NCI-H2171 (cell line): ENCODE measurements at regions not wholly inside any gene's neighbourhood (a gene's known extent, or its start where the extent isn't known, plus 50 kb on each side); places are given as distances from the start of the nearest gene placed in this dataset.
"Not testable (repeated sequence)": the region's sequence is repeated elsewhere in the genome, so short reads cannot be mapped to it uniquely, and the experiment has no call there.

Experiments
- DNase-seq: peaks from one replicate; lab custom pipeline; 2025; lab: John Stamatoyannopoulos, UW

DNA sequence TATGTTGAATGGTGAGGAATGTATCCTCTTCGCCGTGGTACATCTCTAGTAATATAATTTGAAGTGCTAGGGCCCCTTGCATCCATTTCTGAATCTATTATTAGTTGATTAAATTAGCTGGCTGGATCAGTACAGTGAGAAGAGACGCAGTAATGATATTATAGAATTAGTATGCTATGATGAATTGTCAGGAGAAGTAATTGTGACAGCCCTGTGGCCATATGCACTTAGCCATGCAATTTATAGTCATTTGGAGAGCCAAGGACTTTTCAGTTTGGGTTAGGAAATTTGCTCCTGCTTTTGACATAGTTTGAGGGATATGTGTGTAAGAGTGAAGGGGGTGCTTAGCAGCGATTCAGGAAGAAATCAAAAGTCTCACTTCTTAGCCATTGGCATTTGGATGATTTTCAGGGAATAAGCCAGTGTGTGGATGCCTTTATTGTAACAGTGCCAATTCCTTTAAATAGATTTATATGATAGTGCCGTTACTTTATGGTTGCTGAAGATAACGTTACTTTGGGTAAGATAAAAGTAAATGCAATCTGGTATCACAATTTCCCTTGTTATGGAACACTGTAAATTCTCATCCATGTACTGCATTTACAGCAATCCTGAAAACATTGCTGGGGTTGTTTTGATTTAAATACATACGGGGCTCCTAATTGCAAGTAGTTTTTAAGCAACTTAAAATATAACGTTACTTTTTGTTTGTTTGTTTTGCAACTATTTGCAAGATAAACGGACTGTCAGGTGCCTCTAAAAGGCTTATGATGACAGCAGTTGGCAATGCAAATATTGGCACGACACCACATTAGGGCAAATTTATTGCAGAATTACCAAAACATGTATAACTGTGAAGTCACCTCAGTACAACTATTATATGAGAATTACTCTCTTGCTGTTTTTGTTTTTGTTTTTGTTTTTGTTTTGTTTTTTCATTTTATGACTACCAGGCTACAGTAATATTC is 875.4 kb upstream of the WWC1 start:
- DNase-seq: no peak

DNA sequence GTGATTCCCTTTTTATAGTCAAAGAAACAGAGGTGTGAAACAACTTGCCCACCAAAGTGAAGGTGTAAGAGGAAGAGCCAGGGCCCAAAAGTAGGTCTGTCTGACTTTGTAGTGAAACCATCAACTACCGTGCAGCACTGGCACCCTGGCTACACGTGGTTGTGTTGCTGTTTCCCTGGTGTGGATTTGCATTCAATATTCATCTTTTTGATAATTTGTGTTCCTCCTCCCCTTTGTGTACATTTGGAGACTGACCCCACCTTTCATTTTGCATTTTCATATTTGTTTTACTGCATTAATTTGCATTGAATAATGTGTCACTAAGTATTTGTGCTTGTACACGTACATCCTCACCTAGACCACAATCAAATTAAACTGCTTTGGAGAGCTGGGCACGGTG is 873.8 kb upstream of the WWC1 start:
- no peak for DNase-seq

DNA sequence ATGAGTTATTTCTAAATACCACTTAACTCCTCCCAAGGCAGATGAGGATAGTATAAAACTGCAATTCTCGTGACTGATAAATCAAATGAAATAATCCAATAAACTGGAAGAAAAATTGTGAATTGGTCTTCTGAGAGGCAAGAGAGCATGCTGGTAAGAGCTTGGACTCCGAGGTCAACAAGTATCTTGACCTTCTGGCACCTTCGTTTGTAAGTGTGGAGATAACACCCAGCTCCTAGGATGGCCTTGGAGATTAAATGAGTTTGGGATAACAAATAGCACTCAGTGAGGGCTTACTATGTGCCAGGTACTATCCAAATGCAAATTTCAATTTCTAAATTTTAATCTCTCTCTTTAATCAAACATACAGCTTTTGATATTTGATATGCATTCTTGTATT is 866.3 kb upstream of the WWC1 start:
- DNase-seq: no peak

DNA sequence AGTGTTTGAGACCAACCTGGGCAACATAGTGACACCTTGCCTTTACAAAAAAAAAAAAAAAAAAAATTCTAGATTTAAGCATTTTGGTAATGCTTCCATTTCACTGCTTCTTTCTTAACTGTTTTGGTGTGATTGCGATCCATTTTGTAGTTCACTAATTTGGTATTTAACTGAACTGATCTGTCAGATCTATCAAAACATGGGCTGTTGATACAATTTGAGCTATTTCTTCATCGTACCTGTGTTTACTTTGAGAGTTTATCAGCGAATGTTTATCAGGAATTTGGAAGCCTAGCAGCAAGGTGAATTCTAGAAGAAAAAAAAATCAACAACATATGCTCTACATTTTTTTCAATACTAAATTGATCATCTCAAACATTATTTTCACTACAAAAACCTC is 864.9 kb upstream of the WWC1 start:
- DNase-seq: no peak

DNA sequence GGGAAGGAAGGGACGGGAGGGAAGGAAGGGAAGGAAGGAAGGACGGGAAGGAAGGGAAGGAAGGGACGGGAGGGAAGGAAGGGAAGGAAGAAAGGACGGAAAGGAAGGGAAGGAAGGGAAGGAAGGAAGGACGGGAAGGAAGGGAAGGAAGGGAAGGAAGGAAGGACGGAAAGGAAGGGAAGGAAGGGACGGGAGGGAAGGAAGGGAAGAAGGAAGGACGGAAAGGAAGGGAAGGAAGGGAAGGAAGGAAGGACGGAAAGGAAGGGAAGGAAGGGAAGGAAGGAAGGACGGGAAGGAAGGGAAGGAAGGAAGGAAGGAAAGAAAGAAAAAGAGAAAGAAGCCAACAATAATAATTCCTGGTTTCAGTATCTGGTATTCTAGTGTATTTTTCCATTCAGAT is 863.8 kb upstream of the WWC1 start:
- not testable (repeated sequence) for DNase-seq

DNA sequence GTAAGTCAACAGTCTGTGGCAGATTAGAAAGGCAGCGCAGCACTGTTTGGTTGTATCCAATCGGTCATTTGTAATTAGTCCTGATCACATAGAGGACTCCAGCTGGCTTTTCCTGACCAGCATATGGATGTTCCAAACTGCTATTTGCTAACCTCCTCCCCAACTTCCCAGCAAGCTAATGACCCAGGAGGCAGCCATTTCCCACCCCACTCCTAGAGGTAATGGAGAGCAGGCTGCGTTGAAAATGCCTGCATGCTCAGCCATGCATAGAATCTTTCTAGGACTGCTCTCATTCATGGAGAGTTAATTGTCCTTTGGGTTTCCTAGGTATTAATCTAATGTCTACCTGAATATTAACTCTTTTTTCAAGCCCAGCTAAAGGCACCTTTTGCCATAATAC is 850.6 kb upstream of the WWC1 start:
- DNase-seq: no peak

DNA sequence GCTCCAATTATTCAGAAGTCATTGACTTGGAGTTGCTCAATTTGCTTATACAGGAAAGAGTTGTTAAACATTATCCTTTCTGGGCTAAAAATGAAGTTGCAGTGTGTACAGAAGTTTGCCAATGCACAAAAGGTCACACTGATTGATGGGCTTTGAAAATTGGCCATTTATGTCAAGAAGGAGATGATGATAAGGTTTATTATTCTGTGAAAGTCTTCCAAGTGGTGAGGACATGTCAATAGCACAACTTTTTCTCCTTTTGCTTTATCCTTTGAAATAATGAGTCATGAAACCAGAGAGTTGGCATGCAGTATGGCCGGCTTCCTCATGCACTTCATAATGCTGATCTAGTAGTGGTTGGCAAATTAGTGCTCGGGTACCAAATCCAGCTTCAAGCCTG is 848.5 kb upstream of the WWC1 start:
- no peak for DNase-seq

DNA sequence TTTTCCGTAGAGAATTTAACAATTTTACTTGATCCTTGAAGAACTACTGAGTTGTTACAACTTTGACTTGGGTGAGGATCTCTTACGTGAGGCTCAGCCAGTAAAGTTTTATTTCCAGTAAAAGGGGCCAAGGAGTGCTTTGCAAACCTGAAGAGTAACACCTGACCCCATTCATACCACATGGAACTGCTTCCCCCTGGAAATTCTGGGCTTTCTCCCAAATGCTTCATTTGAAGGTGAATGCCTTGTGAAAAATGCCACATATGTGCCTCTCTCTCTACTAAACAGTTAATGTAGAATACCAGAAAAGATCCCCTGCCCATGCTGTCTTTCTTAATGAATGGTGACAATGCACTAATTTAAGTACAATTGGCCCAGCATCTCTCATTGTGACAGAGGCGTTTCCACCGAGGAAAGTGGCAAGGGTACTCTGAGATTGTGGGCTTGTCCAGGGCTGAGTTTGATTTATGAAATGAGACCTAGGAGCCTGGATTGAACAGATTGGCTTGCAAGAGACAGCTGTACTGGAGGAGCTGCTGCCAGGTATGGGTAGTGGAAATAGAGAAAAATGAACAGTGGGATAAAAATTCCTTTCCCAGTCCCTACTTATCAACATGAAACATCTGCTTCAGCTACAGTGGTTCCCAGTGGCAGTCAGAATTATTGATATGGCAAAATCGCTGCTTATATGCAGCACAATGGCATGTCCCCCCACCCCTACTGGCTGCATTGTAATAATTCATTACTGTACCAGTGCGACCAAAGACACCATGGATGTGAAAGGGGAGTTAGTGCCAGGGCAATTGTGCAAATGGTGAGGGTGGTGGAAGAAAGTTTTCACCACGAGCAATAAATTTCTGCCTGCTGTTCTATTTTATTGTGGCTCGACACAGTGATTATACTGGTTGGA is 843.7 kb upstream of the WWC1 start:
- DNase-seq: no peak

DNA sequence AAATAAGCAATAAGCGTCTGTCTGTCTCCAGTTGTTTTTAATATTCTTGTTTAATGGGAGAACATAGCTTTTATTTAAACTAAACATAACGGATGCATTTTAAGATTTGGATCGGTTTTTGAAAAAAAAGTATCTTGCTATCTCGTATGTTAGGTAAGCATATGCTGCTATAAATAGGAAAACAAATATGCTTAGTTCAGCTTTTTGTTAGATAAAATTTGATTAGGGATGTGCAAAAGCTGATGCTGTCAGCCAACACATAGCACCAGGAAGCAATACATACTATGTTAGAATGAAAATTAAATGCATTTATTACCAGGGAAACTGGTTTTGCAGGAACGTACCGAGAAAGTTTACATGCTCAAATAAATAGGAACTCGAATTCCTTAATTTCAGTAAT is 843.1 kb upstream of the WWC1 start:
- DNase-seq: no peak

DNA sequence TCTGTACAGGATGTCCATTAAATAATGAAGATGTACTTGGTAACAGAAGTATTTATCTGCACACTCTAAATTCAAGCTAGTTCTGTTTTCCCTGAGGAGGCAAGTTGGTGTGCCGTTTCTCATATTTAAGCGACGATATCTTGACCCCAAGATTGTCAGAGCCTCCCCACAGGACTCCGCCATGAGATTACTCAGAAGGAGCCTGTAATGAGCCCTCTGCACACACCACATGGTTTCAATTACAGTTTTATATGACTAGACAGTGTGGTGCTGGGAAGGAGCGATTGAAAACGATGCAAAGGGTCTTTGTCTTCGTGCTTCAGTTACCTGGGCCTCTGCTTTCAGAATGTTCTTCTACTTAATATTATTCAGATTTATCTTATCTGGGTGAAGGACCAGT is 840.4 kb upstream of the WWC1 start:
- no peak for DNase-seq

DNA sequence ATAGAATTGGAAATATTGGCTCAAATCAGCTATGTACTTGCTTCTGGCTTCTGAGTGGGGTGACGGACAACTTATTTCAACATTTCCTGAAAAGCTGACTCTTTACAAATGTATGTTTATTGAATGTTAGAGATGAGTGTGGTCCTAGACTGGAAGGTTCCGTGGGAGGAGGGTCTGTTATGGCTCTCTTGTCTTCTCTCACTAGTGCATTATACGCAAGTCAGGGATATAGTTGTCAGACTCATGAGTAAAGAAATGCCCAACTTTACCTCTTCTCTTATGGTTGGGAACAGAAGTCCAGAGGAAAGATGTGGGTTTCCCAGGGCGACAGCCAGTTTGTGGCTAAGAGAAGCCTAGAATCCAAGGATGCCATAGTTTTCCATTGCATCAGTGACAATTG is 839.3 kb upstream of the WWC1 start:
- no peak for DNase-seq

DNA sequence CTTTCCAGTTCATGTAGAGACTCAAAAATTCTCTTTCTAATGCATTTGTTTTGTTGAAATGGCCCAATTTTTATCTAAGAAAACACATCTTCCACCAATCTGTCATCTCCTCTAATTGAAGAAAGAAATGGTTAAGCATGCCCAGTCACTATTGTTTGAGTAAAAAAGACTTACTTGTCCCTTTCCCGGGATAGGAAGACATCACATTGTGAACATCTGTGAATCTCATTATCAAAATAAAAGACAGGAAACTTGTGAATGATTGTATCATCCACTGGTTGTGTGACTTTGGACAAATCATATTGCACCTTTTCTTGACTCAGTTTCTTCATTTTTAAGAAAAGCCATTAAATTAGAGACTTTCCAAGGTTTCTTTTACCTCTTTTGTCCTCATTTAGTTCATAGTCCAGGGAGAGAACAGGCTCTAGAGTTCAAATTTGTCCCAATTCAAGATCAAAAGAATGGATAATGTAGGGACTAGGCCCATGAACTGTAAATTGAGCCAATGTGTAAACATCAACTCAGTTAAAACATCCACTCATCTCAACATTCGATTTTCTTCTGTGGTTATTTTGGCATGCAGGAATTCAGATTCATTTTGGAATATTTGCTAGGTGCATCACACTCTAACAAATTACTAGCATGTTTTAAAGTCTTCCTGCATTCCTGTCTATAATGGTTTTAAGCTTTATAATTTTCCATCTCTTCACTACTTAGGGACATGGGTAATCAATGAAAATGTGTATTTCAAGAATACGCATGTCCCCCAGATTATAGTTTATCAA is 838.0 kb upstream of the WWC1 start:
- DNase-seq: no peak

DNA sequence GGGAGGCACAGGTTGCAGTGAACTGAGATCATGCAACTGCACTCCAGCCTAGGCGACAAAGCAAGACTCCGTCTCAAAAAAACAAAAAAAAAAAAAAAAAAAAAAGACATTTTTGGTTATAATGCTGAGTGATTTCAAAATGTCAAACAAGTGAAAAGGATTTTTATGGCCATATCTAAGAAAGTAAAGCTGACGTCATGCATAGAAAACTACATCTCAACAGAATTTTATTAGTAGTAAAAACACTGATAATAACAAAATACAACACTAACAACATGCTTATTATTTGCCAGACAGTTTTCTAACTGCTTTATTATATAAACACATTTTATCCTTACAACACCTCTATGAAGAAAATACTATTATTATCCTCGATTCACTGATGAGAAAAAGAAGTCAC is 833.0 kb upstream of the WWC1 start:
- no peak for DNase-seq

DNA sequence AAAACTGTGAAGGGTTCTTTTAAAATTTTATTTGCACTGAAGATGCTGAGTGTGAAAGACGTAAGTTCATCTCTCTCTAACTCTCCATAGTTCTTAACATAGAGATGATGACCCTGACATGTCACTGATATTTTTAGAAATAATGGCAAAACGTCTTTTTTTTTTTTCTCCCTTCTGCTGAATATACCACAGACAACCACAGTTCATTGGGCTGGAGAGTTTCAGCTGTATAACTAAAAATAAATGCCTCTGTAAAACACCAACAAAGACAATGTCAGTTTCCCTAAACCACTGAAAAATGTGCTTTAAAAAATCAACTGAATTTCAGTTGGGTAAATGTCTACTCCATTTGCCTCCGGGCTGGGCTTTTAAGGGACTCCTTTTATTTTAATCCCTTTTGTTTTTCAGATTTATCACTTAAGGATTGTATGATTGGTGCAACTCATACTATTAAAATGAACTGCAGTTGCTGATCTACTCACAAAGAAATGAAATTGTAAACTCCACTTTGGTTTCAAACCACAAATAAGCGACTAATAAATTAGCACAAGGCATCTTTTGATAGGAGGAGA is 830.9 kb upstream of the WWC1 start:
- no peak for DNase-seq

DNA sequence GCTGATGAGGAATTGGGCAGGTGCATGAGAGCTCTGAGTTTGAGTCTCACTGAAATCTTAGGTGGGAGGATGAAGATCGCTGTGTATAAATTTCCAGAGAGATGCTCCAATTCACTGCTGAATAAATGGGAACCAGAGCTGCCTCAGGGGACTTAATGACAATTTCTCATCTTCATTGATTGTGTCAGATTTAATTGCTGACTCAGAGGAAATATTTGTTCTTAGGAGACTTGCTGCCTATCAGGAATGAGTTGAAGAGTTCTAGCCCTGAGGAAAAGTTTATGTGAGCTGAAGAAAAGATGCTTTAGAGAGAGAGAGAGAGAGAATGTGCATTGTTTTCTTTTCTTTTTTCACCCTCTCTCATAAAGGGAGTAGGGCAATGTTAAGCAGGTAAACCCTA is 827.5 kb upstream of the WWC1 start:
- DNase-seq: no peak

DNA sequence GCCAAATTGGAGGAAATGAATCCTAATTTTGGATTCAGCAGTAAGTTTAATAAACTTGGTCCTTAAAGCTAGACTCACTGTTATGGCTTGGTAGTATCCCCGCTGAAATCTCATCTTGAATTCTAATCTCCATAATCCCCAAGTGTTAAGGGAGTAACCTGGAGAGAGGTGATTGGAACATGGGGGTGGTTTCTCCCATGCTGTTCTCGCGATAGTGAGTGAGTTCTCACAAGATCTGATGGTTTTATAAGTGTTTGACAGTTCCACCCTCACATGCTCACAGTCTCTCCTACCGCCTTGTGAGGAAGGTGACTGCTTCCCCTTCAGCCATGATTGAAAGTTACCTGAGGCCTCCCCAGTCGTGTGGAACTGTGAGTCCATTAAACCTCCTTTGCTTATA is 824.5 kb upstream of the WWC1 start:
- no peak for DNase-seq

DNA sequence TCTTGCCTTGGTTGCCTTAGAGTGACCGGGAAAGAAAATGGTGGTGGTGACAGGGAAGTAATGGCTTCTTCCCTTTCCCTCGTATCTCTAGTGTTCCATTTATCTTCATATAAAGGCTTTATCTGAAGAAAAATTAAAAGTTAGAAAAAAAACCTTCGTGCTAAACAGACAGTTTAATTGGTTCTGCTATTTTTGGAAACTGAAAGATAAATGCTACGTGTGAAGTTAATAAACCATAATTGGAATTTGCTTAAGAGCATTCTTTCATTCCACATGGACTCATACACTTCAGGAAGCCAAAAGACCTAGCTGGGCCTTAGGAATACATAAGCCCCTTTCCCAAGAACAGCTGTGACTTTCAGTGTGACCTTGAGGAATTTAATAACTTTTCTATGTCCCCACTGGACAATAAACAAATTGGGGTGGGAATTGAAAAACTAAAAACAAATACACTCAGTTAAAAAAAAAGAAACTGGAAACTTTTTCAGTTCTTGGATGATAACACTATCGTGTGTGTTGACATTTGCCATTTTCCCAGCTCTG is 818.8 kb upstream of the WWC1 start:
- DNase-seq: no peak

DNA sequence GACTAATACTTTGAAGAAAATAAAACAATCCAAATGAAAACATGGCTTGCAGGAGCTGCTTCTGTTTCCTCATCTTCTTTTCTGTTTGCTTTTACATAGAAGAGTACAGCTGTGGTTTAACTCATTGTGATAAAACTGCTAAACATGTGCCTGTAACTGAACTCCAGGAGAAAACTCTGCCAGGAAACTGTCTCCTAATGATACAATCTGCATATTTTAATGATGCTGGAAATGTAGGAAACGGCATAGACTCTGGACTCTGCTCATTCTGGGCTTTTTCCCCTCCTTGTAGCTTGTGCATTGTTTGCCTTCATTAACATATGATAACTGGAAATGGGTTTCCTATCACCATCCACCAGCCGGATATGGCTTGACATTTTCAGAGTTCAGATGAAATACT is 813.3 kb upstream of the WWC1 start:
- no peak for DNase-seq

DNA sequence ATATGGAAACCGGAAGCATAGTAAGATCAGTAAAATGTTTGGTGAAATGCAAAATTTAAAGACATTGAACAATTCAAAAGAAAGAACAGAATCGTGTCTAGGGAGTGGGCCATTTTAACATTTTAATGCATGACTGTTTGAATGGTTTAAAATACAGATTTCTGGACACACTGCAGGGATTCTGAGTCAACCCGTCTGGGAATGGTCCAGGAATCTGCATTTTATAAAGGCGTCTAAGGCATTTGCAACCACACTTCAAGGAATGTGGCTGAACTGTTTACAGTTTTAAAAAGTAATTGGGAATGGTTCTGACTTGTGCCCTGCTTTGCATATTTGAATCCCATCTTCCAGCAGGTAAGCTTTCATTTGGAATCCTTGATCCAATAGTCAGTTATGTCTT is 811.7 kb upstream of the WWC1 start:
- no peak for DNase-seq

DNA sequence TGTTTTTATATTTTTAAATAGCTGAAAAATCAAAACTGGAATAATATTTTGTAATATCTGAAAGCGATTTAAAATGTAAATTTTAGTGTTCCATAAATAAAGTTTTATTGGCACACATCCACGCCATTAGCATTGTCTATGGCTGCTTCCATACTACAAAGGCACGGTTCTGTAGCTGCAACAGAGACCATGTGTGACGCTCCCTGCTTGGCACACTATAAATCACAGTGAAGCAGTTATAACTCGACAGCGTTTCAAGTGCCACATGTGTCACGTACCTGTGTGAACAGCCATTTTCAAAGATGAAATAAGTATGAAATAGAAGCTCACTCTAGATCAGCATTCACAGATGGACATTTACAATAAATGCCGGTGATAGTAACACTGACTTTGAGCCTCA is 810.1 kb upstream of the WWC1 start:
- no peak for DNase-seq

DNA sequence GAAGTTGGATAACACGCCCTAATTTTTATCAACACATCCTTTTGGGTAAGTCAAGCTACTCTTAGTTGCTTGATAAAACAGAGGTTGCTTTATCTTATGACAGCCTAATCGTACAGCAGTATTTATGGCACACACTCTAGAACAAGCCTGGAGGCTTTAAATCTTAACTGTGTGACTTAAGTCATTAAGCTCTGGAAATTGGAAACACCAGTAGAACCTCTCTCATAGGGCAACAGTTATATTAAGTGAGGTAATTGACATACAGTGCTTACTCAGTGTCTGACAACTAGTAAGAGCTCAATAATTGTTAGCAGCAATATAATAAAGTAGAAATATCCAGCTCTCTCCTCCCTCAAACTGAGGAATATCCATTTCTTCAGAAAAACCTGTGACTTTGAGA is 808.9 kb upstream of the WWC1 start:
- no peak for DNase-seq
